ENCODE measurements at regions not wholly inside any gene's neighbourhood (a gene's known extent, or its start where the extent isn't known, plus 50 kb on each side); places are given as distances from the start of the nearest gene placed in this dataset.

DNA sequence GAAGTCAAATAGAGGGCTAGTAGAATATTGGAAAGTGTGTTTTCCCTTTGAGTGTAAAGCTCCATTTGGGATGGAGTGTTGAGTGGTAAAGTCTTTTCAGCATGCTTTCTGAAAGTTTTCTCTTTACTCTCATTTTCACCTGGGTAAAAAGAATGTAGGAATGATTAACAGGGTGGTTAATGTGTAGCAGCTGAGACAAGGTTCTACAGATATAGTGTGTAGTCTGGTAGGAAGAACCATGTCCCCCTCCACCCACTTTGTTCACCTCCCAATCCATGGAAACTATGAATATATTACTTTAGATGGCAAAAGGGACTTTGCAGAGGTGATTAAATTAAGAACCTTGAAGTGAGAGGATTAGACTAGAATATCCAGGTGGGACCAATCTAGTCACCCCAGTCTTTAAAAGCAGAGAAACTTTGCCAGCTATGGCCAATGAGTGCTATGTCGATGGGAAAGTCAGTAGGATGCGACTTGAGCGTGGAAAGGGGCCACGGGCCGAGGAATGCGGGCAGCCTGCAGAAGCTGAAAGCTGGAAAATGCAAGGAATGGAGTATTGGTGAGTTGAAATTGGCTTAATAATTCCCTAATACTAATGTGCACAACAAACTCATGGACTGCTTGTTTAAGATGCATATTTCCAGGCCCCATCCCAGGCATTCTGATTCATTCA, 166.3 kb upstream of the AHR start:
- no peak for ATAC-seq

DNA sequence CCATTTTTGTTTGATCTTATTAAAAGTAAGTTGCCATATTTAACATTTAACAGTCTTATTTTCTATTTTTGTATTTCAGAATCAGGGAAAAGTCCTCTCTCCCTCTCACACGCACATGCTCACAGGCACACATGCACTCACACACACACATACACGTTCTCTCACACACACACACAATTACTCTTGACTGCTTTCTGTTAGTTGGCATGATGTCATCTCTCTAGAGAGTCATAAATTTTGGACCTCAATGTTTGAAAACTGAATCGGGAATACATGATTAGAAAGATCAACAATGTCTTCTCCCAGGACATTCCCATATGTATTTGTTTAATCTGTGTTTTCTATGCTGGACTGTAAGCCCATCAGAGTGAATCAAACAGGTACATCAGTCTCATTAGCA, 165.7 kb upstream of the AHR start:
- ATAC-seq, result no peak

GRCh38 chr7:17133977-17134376, 164.5 kb upstream of the AHR start:
- no peak for ATAC-seq

DNA sequence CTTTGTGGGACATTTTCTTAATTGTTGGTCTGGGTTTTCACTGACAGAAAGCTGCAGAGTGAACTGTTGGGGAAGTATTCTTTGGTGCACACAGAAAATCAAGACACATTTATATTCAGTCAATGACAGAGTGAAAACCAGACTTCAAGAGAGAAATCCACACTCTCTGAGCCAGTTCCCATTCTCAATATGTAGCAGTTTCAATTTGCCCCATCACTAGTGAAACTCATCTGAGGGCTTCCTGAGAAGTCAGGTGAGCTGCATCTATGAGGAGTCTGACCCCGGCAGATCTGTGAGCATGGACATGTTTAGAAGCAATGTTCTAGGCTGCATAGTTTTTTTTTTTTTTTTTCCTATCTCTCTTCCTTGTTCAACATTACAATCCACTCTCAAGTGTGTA, 163.7 kb upstream of the AHR start:
- ATAC-seq, result peak in 1 of 2 donors; percentile 11

DNA sequence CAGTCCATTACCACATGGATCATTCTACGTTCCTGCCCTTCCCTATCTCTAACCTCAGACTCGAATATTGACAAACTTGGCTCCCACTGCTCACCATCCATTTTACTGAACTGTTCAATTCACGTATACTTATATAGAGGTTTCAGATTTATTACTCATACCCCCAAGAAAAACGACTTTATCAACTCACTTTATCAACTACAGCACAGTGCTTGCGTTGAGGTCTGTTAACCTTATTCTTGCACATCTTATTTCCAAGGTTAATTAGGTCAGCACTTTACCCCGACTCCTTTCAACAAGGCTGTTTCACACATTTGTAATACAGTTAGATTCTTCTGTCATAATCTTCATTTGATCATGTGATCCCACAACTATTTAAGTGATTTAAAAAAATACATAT, 162.3 kb upstream of the AHR start:
- ATAC-seq, result no peak

DNA sequence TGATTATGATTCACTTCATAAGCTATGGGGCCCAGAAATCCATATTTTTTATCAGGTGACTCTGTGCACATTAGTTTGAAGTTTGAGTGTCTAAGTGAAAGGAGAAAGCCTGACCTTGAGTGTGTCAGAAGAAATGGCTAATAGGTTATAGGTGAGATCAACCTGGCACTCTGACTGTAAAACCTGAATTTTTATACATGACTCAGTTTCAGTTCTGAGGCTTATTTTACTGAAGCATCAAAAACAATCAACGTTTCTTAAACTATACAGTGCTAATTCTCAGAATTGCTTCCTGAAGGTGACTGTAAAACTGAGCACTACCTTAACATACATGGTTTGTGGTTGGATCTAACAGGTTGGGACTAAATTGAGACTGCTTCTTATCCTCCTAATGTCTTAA, 159.4 kb upstream of the AHR start:
- ATAC-seq, result peak; percentile 85 to 87

DNA sequence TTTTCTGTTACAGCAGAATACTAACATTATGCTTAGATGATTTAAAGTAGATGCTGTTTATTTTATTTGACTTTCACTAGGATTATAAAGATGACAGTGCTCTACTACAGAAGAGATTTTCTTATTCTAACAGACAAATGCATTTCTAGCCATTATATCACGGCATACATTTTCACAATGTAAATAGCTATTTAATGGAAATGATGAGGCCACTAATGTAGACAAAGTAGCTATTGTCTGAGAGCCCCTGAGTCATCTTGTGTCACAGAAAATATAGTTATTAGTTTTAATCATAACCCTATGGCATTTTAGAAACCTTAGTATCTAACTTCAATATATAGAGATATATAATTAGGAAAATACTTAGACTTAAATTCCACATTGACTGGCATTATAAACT, 158.0 kb upstream of the AHR start:
- ATAC-seq, result peak in 1 of 2 donors; percentile 17

- no peak for ATAC-seq
These were observed 155.5 kb upstream of the AHR start for GRCh38 chr7:17142831-17143541.

GRCh38 chr7:17144322-17144721, 154.1 kb upstream of the AHR start:
- peak; percentile 77 to 82 for ATAC-seq

GRCh38 chr7:17146621-17147020, 151.8 kb upstream of the AHR start:
- ATAC-seq, result no peak

GRCh38 chr7:17147409-17147808, 151.0 kb upstream of the AHR start:
- no peak for ATAC-seq

GRCh38 chr7:17150018-17150417, 148.4 kb upstream of the AHR start:
- ATAC-seq, result peak; percentile 23 to 24

DNA sequence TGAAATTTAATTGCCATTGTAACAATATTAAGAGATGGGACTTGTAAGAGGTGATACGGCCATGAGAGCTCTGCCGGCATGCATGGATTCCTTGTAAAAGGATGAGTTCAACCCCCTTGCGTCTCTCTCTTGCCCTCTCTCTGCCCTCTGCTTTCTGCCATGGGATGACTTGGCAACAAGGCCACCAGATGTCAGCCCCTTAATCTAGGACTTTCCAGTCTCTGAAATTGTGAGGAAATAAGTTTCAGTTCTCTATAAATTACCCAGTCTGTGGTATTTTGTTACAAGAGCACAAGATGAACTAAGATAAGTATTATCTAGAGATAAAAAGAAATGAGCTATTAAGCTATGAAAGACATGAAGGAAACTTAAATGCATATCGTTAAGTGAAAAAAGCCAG, 145.7 kb upstream of the AHR start:
- peak; percentile 28 to 36 for ATAC-seq

DNA sequence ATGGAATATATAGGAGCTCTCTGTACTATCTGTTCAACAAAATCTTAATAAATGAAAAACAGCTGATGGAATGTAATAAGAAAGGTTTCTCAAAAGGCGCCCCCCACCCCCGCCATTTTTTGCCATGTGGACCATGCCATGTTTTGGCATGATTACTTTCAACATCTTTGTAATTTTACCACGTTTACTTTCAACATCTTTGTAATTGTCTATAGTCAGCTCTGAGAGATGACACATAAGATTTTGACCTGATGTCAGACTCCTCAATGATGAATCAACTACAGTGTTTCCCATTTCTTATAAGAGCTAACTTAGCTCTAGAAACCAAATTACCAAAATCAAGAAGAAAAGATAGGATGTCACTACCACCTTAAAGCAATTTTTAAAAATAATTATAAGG, 144.9 kb upstream of the AHR start:
- ATAC-seq, result peak; percentile 79 to 84

GRCh38 chr7:17155529-17155928, 142.9 kb upstream of the AHR start:
- no peak for ATAC-seq

- ATAC-seq, result no peak
These were observed 140.2 kb upstream of the AHR start for GRCh38 chr7:17158261-17158660.

DNA sequence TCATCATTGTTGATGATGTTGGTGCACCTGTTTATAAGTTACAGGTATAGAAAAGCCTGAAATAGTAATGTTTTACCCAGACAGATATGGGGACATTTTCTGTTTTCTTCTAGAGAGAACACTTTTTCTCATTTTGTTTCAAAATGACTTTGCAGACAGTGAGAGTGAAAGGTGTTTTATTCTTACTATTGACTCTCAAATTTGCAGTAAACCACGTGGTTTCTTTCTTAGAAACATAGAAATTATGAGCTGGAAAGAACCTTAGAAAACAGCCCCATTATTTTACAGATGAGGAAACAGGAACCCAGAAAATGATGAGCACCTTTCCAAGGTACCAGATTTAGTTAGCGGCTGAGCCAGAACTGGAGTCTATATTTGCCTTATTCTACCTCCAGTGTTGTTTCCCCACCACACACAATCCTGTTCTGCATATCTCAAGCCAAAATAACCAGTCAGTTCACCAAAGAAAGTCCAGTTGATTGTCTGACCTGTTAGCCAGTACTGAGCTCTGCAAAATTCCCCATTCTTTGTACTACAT, 138.9 kb upstream of the AHR start:
- ATAC-seq, result peak; percentile 88 to 92

DNA sequence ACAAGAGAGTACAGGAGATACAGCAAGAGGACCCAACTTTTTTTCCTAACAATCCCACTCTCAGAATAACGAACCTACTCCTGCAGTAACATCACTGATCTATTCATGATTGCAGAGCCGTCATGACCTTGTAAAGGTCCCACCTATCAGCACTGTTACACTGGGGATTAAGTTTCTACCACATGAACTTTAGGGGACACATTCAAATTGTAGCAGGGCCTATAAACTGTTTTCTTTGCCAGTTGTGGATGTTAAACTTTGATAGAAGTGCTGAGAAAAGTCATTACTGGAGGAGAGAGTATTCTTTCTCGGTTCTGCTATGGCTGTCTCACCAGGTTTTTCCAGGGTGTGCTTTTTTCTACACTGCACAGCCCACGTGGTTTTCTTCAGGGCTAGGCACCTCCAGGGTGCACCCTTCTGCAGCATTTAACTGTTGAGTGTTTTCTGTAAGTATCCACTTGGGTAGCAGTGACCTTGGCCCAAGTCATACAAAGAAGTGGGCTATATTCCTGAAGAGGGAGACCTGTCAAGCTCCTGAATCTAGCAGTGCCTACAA, 131.6 kb upstream of the AHR start:
- peak; percentile 41 to 44 for ATAC-seq

DNA sequence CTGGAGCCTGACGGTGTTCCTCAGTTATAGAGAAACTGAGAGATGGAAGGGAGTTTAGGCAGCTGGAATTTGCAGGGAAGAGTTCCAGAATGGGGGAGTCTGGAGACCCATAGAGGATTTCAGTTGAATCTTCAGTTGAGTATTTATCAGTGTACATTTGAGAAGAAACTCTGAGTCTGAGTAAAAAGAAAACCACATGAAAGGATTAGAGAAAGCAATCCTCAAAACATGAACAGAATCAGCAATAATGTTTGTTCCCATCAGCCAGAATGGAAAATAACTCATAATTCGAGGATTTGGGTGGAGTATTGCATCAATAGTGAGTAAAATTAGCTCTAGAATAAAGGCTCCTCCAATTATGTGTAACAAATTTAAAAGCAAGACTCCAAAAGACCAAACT, 130.0 kb upstream of the AHR start:
- peak in 1 of 2 donors; percentile 33 for ATAC-seq

DNA sequence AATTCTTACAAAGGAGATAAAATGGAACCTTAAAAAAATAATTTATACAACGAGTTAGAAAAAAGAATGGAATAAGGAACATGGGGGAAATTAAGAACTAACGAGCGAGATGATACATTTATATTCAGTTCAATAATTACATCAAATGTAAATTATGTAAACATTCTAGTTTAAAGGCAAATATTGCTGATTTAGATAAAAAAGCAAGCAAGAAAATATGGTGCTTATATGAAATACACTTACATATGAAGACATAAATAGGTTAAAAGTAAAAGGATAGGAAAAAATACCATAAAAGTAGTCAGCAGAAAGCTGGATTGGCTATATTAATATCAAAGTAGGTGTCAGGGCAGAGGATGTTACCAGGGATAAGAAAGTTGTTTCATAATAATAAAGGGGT, 127.0 kb upstream of the AHR start:
- ATAC-seq, result no peak

DNA sequence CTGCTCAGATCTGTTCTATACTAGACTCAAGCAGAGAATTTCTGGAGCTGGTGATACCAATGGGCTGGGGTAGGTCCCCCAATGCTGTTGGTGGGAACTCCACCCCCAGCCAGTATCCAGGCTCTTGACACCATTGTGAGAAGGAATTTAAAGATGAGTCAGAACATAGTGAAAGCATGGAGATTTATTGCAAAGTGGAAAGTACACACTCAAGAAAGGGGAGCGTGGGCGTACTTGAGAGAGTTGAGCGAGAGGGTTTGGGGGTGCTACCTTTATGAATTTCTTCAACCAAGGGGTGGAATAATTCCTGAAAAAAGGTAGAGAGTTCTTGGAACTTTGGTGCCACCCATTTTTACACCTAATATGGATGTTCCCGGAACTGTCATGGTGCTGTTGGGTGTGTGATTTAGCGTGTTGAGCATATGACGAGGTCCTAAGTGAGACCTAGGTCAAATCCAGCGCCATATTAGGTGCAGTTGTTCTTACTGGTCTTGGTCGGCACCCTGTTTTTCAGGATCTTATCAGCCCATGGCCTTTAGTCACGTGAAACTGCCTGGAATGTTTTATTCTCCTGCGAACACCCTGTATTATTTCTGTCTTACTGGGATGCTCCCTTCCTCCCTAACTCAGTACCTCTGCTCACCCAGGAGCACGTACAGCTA, 122.0 kb upstream of the AHR start:
- no peak for ATAC-seq

DNA sequence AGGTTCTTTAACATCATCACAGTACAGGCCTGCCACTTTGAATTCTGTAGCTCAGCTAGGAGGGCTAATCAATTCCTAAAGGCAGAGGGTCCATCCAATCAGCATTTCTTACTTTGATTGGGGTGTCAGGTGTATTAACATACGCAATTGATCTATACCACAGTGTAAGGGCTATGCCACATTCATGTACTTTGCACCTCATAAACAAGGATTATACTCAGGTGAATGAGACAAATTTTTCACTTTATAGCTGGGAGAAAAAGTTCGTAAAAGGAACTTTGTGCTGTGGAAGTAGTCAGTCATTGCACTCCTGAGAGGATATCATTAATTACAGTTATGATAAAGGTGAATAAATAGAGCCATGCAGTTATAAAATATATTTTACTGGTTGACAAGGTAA, 119.9 kb upstream of the AHR start:
- ATAC-seq, result no peak

DNA sequence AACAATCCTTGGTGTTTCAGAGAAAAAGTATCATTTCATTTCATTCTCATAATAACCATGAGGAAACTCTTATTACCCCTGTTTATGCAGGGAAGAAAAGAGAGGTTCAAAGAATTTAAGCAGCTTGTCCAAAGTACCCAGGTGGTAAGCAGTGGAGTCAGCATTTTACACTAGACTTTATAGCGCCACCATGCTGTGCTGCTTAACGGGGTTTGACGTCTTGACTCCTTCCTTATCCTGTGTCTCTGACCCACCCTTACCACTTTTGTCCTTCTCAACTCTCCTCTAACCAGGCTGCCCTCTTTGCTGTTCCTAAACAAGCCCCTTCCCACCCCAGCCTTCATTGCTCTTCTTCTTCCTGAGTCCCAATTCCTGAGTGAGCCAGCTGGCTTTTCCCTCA, 117.0 kb upstream of the AHR start:
- ATAC-seq, result no peak
